ENCODE measurements at regions not wholly inside any gene's neighbourhood (a gene's known extent, or its start where the extent isn't known, plus 50 kb on each side); places are given as distances from the start of the nearest gene placed in this dataset.
A peak's percentile ranks its signal among the peaks of the same experiment; 100 is the strongest.

GRCh38 chr15:93223803-93224202 lies 134.8 kb upstream of the RGMA start:
- POLR2A ChIA-PET (ENCODE audit: partially characterized antibody): no interaction called here
- FAIRE-seq: no peak
- CTCF ChIA-PET (ENCODE audit: partially characterized antibody): interaction anchor here (0.7 to 1.2 kb wide), 2 partner anchors 12 to 123 kb away, joined by 3 to 4 read pairs; no protein-coding TSS in a partner anchor

More at GRCh38 chr15:93223803-93224202, 134.8 kb upstream of the RGMA start:
- Histone ChIP-seq H2BK12ac (ENCODE audit: low read depth, low read length) (no peak overlapping the region), H2BK5ac (ENCODE audit: low read depth, low read length) (no peak overlapping the region), H4K5ac (ENCODE audit: insufficient read length, low read depth, low read length) (no peak overlapping the region), H3K4me1 (replicated peaks in 1 of 4; ENCODE audit: control insufficient read depth in 3 of 4, insufficient read depth in 4 of 4, low read length in 3 of 4) (no peaks in the 10 kb centered on the region), H4K20me1 (replicated peaks in 1 of 2; ENCODE audit: control insufficient read depth in 1 of 2, insufficient read depth in 2 of 2, low read length in 2 of 2) (no peaks in the 10 kb centered on the region), H2AK5ac (ENCODE audit: low read depth, low read length) (no peak overlapping the region), H3K4me3 (ENCODE audit: extremely low read depth in 1 of 4, insufficient read depth in 2 of 4, low read depth in 3 of 4, low read length in 4 of 4) (no peak overlapping the region), H2BK120ac (replicated peaks; ENCODE audit: low read depth, low read length) (no peak overlapping the region), H2BK15ac (ENCODE audit: low read length) (no peak overlapping the region), H3K4me2 (ENCODE audit: insufficient read depth in 1 of 2, low read depth in 2 of 2, low read length in 2 of 2) (no peak overlapping the region), H3K27me3 (replicated peaks in 1 of 4; ENCODE audit: control insufficient read depth in 3 of 4, extremely low read depth in 1 of 4, insufficient read depth in 3 of 4, low read length in 3 of 4) (no peaks in the 10 kb centered on the region), H4K8ac (ENCODE audit: extremely low read depth, insufficient read depth, low read length) (no peak overlapping the region), H3K9ac (replicated peaks in 1 of 4; ENCODE audit: extremely low read depth in 1 of 4, low read depth in 3 of 4, low read length in 3 of 4) (no peak overlapping the region), H3K56ac (replicated peaks; ENCODE audit: insufficient read length, low read depth, low read length) (no peak overlapping the region), H3K27ac (ENCODE audit: low read depth, low read length) (no peak overlapping the region), H2AFZ (ENCODE audit: low read length) (no peak overlapping the region), H3K36me3 (ENCODE audit: control insufficient read depth in 2 of 4, insufficient read depth in 4 of 4, low read length in 3 of 4) (no peaks in the 10 kb centered on the region), H2BK20ac (ENCODE audit: low read length) (no peak overlapping the region), H3K79me2 (ENCODE audit: control insufficient read depth in 1 of 2, insufficient read depth in 2 of 2, low read length in 2 of 2) (no peaks in the 10 kb centered on the region), H3K4ac (replicated peaks; ENCODE audit: insufficient read length, low read depth, low read length) (no peak overlapping the region), H3K18ac (ENCODE audit: extremely low read depth, low read length) (no peak overlapping the region), H3K9me3 (ENCODE audit: insufficient read depth in 2 of 2, low read depth in 1 of 2, low read length in 1 of 2) (no peaks in the 10 kb centered on the region), H3K79me1 (ENCODE audit: low read depth, low read length) (no peaks in the 10 kb centered on the region), H4K91ac (replicated peaks; ENCODE audit: insufficient read length, low read length) (no peak overlapping the region), H3K23me2 (ENCODE audit: low read depth, low read length) (no peaks in the 10 kb centered on the region), H3K23ac (ENCODE audit: insufficient read length) (no peak overlapping the region), H3K14ac (ENCODE audit: insufficient read length) (no peak overlapping the region)
- no peak for TF ChIP-seq RAD21 (IDR thresholded peaks at IDR 0.05 in 1 of 2, conservative IDR thresholded peaks at IDR 0.05 in 1 of 2; ENCODE audit: low read depth in 2 of 2, low read length in 2 of 2)
- no peak for TF ChIP-seq RXRA (IDR thresholded peaks at IDR 0.05; ENCODE audit: insufficient read depth, low read depth, low read length)
- no peak for TF ChIP-seq KDM1A (IDR thresholded peaks at IDR 0.05; ENCODE audit: borderline replicate concordance, low read length)
- no peak for TF ChIP-seq RBBP5 (IDR thresholded peaks at IDR 0.05; ENCODE audit: borderline replicate concordance, low read depth, low read length)
- no peak for TF ChIP-seq CHD2 (IDR thresholded peaks at IDR 0.05; ENCODE audit: low read length)
- no peak for TF ChIP-seq TAF7 (optimal IDR thresholded peaks at IDR 0.05; ENCODE audit: borderline replicate concordance, low read depth, low read length)
- TF ChIP-seq POLR2AphosphoS5 (IDR thresholded peaks at IDR 0.05; ENCODE audit: low read depth, low read length): no peak
- 82% methylated on average over 7 of the region's 7 CpGs; no CpG with 5 or more reads in 1 of the 2 experiments for WGBS, 2 experiments (ENCODE audit: extremely low coverage in 1 of 2, insufficient coverage in 1 of 2, insufficient read length in 1 of 2, insufficient replicate concordance in 2 of 2, low coverage in 1 of 2, low lambda C conversion rate in 2 of 2, missing lambda C conversion rate in 1 of 2)
- peak in 1 of 2 experiments; percentile 19 for DNase-seq (ENCODE audit: low read depth in 1 of 2, low spot score in 2 of 2)

Measured in H1 (cell line).